Cardiac fibroblast (primary cell): ENCODE measurements at regions not wholly inside any gene's neighbourhood (a gene's known extent, or its start where the extent isn't known, plus 50 kb on each side); places are given as distances from the start of the nearest gene placed in this dataset.

Experiments
- DNase-seq, 2 donors: peaks; one replicate each; pipeline versions ENCODE4 v3.0.0 to v3.0.0-alpha.2; 2010; ENCODE audit warnings: low read depth in 2 of 2
- H3K4me3 ChIP-seq, 2 donors: replicated peaks in 1 of 2; 1 replicate in 1 of 2; 2 replicates in 1 of 2; pipeline ENCODE4 v1.5.1; 2011; ENCODE audit warnings: low read depth in 2 of 2, low read length in 2 of 2, mild to moderate bottlenecking in 2 of 2, moderate library complexity in 1 of 2
- CTCF ChIP-seq: IDR thresholded peaks from one replicate; pipeline ENCODE4 v1.5.1; 2011; ENCODE audit warnings: low read depth, mild to moderate bottlenecking, low read length, inconsistent platforms

GRCh38 chr2:207300817-207301216 lies 135.1 kb upstream of the KLF7 start:
- no peak for TF ChIP-seq CTCF

DNA sequence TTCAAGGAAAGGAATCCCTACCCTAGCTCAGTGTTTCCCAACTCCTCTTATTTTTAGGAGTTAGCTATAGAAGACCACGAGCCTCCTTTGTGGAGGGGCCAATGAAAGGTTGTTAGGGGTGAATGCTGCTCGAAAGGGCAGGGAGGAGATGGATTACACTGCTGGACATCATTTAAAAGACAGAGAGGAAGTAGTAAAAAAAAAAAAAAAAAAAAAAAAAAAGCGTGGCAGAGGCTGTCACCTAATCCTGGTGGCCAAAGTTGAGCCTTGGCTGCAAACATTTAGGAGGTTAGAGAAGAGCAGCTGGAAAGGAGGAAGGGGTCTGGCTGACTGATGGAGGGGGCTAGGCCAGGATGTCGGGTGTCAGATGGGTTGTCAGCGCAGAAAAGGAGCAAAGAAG lies 139.0 kb upstream of the KLF7 start:
- DNase-seq: no peak
- H3K4me3 ChIP-seq: no peak overlapping the region
- TF ChIP-seq CTCF: no peak

More at GRCh38 chr2:207300817-207301216, 135.1 kb upstream of the KLF7 start:
- no peak for DNase-seq
- H3K4me3 ChIP-seq: no peak overlapping the region

DNA sequence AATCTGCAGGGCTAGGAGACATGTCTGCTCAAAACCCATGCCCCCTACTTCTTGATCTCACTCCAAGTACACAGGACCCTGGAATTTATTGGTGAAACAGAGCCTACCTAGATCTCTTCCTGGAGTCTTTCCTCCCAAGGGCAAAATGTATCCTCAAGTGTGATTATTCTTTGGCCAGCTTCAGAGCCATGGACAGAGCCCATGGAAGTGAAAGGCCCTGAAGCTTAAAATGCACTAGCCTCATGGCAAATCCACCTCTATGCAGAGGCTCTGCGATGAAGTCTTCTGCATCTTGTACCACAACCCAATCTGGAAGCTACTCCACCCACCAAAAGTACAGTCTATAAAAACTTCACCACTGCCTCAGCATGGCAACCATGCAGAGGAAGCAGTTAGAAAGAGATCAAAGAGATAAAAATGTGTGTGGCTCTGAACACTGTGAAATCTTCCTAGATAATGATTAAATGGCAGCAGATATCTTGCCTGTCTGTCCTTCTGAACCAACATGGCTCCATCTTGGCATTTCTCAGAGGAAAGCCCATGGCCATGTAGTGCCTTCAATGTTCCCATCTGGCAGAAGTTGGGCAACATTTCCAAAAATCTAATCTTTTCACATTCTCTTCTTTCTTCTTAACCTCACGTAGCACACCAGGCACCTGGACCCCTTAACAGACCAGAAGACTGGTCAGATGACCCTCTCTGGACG lies 142.9 kb upstream of the KLF7 start:
- no peak for TF ChIP-seq CTCF
- no peak overlapping the region for H3K4me3 ChIP-seq
- no peak for DNase-seq

GRCh38 chr2:207311316-207312005 lies 145.7 kb upstream of the KLF7 start:
- peak; percentile 97 to 100 for DNase-seq
- H3K4me3 ChIP-seq: no peak overlapping the region
- peak; percentile 52 for TF ChIP-seq CTCF

DNA sequence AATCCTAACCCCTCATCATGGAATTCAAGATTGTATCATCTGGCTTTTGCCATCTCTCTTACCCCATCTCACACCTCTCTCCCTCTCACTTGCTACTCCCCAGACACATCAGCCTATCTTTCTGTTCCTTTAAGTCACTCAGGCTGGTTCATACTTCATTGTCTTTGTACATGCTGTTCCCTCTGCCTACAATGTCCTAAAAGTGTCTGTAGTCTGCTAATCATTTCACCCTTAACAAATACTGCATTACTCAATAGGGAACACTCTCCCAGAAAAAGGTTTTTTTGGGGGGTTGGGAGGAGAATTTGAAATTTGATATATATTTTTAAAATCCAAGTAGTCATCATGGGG lies 146.2 kb upstream of the KLF7 start:
- DNase-seq: peak in 1 of 2 donors; percentile 50
- no peak for TF ChIP-seq CTCF
- H3K4me3 ChIP-seq: no peak overlapping the region

- no peak for DNase-seq
- H3K4me3 ChIP-seq: no peak overlapping the region
- TF ChIP-seq CTCF: no peak
Measured at GRCh38 chr2:207313947-207314346, 148.2 kb upstream of the KLF7 start.

GRCh38 chr2:207315131-207315530 lies 149.4 kb upstream of the KLF7 start:
- H3K4me3 ChIP-seq: no peak overlapping the region
- DNase-seq: peak in 1 of 2 donors; percentile 56
- TF ChIP-seq CTCF: no peak
